GM23338 (cell line): ENCODE measurements at regions not wholly inside any gene's neighbourhood (a gene's known extent, or its start where the extent isn't known, plus 50 kb on each side); places are given as distances from the start of the nearest gene placed in this dataset.
A peak's percentile ranks its signal among the peaks of the same experiment; 100 is the strongest.

Experiments
- ATAC-seq: fragments of 200-7000 bp; cut with Tn5 transposase; 3 replicates; pipeline ENCODE4 v1.9.1; 2020
- DNase-seq: peaks from one replicate; pipeline ENCODE4 v3.0.0-alpha.2; 2015; ENCODE audit warnings: low spot score
- H2AFZ ChIP-seq: fragments of 200-600 bp; sonication (generic); 2 replicates; pipeline ENCODE4 v1.8.0; 2016; ENCODE audit warnings: antibody characterized with exemption, mild to moderate bottlenecking, moderate library complexity
- H3F3A ChIP-seq: fragments of 200-600 bp; sonication (generic); replicated peaks from 2 replicates; pipeline ENCODE4 v1.8.0; 2017; ENCODE audit warnings: antibody characterized with exemption, mixed run types, low read depth
- H3K27ac ChIP-seq: fragments of 200-600 bp; sonication (generic); 2 replicates; pipeline ENCODE4 v1.6.1; 2016; ENCODE audit warnings: low read depth
- H3K27me3 ChIP-seq: fragments of 200-600 bp; sonication (generic); 2 replicates; pipeline ENCODE4 v1.8.0; 2016; ENCODE audit warnings: mild to moderate bottlenecking, mixed run types, moderate library complexity; ENCODE audit not compliant: insufficient read depth
- H3K36me3 ChIP-seq: fragments of 200-600 bp; sonication (generic); 2 replicates; pipeline ENCODE4 v1.8.0; 2016; ENCODE audit warnings: mild to moderate bottlenecking; ENCODE audit not compliant: insufficient read depth
- H3K4me1 ChIP-seq: fragments of 200-600 bp; sonication (generic); 2 replicates; pipeline ENCODE4 v1.8.0; 2016; ENCODE audit warnings: mild to moderate bottlenecking, moderate library complexity; ENCODE audit not compliant: insufficient read depth
- H3K4me2 ChIP-seq: fragments of 200-600 bp; sonication (generic); 2 replicates; pipeline ENCODE4 v1.7.1; 2017; ENCODE audit warnings: mixed run types
- H3K4me3 ChIP-seq: fragments of 200-600 bp; sonication (generic); 2 replicates; pipeline ENCODE4 v1.6.1; 2016; ENCODE audit warnings: mixed run types
- H3K79me2 ChIP-seq: fragments of 200-600 bp; sonication (generic); replicated peaks from 2 replicates; pipeline ENCODE4 v1.8.0; 2017; ENCODE audit warnings: mild to moderate bottlenecking; ENCODE audit not compliant: insufficient read depth
- H3K9me2 ChIP-seq: fragments of 200-600 bp; sonication (generic); 2 replicates; pipeline ENCODE4 v1.8.0; 2017; ENCODE audit not compliant: insufficient read depth
- H4K20me1 ChIP-seq: fragments of 200-600 bp; sonication (generic); replicated peaks from 2 replicates; pipeline ENCODE4 v1.8.0; 2017; ENCODE audit warnings: mild to moderate bottlenecking; ENCODE audit not compliant: insufficient read depth
- H3K27ac Mint-ChIP-seq: 2 replicates; pipeline ENCODE4 v1.8.0; 2020; ENCODE audit warnings: inconsistent platforms, mild to moderate bottlenecking, moderate library complexity, mixed read lengths
- H3K27me3 Mint-ChIP-seq: 3 replicates; pipeline ENCODE4 v1.8.0; 2022; ENCODE audit warnings: low read depth, mild to moderate bottlenecking, moderate library complexity, mixed read lengths, inconsistent platforms; ENCODE audit not compliant: insufficient read depth, poor library complexity
- H3K36me3 Mint-ChIP-seq: 3 replicates; pipeline ENCODE4 v1.8.0; 2021; ENCODE audit warnings: low read depth, mild to moderate bottlenecking, inconsistent platforms, moderate library complexity, mixed read lengths
- H3K4me1 Mint-ChIP-seq: 3 replicates; pipeline ENCODE4 v1.8.0; 2020; ENCODE audit warnings: mild to moderate bottlenecking, inconsistent platforms, mixed read lengths
- H3K4me3 Mint-ChIP-seq: 3 replicates; pipeline ENCODE4 v1.8.0; 2021; ENCODE audit warnings: moderate library complexity, mild to moderate bottlenecking, inconsistent platforms, mixed read lengths
- H3K9me3 Mint-ChIP-seq: 3 replicates; pipeline ENCODE4 v1.8.0; 2020; ENCODE audit warnings: moderate library complexity, mild to moderate bottlenecking, inconsistent platforms, mixed read lengths
- CREB1 ChIP-seq: fragments of 250-450 bp; sonication (Bioruptor Pico); IDR thresholded peaks from 2 replicates; pipeline ENCODE4 v1.5.0; 2020; ENCODE audit warnings: low read depth, mild to moderate bottlenecking, moderate library complexity
- EZH2 ChIP-seq: fragments of 200-600 bp; sonication (generic); IDR thresholded peaks from one replicate; pipeline ENCODE4 v1.8.0; 2017; ENCODE audit warnings: antibody characterized with exemption, mild to moderate bottlenecking, low read depth; ENCODE audit not compliant: unreplicated experiment
- EZH2phosphoT487 ChIP-seq: fragments of 200-600 bp; sonication (generic); IDR thresholded peaks from one replicate; pipeline ENCODE4 v1.8.1; 2018; ENCODE audit warnings: antibody characterized with exemption; ENCODE audit not compliant: unreplicated experiment
- JUNB ChIP-seq: IDR thresholded peaks from one replicate; pipeline ENCODE4 v1.6.1; 2016; ENCODE audit warnings: antibody characterized with exemption; ENCODE audit not compliant: unreplicated experiment
- NANOG ChIP-seq: IDR thresholded peaks from 2 replicates; pipeline ENCODE4 v1.6.1; 2016; ENCODE audit warnings: antibody characterized with exemption, borderline replicate concordance
- POLR2AphosphoS5 ChIP-seq: IDR thresholded peaks from 2 replicates; pipeline ENCODE4 v1.6.1; 2016; ENCODE audit warnings: antibody characterized with exemption, low read depth
- STAT1 ChIP-seq: IDR thresholded peaks from one replicate; pipeline ENCODE4 v1.6.1; 2016; ENCODE audit warnings: antibody characterized with exemption; ENCODE audit not compliant: unreplicated experiment
- TF ChIP-seq, protein P1 (sequence below), 2 experiments: fragments of 200-600 bp in 1 of 2; sonication (generic) in 1 of 2; conservative IDR thresholded peaks; 2 replicates each; pipeline versions ENCODE4 v1.5.1 to v1.6.1; 2016 to 2017; ENCODE audit warnings: antibody characterized with exemption in 2 of 2, low read depth in 2 of 2, mild to moderate bottlenecking in 2 of 2, moderate library complexity in 1 of 2
- TF ChIP-seq, protein P2 (sequence below): IDR thresholded peaks from one replicate; pipeline ENCODE4 v1.6.1; 2018; ENCODE audit warnings: antibody characterized with exemption; ENCODE audit not compliant: unreplicated experiment
- TF ChIP-seq, protein P3 (sequence below): IDR thresholded peaks from 2 replicates; pipeline ENCODE4 v1.6.1; 2016; ENCODE audit warnings: antibody characterized with exemption

DNA sequence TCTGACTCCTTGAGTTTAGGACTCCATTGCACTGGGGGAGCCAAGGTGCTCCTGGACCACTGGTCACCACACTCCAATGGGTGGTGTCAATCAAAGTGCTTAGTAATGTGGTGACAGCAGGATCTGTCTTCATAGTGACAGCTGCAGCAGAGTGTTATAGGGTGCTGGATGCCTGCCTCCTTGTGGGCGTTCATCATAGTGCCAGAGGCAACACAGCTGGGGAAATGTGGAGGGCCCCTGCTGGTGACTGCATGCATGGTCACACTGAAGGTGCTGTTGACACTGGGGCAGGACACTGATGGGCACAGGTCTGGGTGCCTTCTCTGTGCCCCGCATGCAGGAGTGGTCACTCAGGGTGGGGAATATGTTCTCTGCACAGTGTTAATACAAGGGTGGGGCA lies 177.5 kb upstream of the CDH8 start:
- Histone ChIP-seq H3K4me3 (no peak overlapping the region), H2AFZ (no peak overlapping the region), H4K20me1 (no peaks in the 10 kb centered on the region), H3K9me2 (no peaks in the 10 kb centered on the region), H3K4me1 (no peaks in the 10 kb centered on the region), H3K27me3 (no peaks in the 10 kb centered on the region), H3K27ac (no peak overlapping the region), H3K4me2 (no peak overlapping the region), H3K36me3 (no peaks in the 10 kb centered on the region), H3K79me2 (no peaks in the 10 kb centered on the region), H3F3A (no peaks in the 10 kb centered on the region)
- TF ChIP-seq, protein P1, sequence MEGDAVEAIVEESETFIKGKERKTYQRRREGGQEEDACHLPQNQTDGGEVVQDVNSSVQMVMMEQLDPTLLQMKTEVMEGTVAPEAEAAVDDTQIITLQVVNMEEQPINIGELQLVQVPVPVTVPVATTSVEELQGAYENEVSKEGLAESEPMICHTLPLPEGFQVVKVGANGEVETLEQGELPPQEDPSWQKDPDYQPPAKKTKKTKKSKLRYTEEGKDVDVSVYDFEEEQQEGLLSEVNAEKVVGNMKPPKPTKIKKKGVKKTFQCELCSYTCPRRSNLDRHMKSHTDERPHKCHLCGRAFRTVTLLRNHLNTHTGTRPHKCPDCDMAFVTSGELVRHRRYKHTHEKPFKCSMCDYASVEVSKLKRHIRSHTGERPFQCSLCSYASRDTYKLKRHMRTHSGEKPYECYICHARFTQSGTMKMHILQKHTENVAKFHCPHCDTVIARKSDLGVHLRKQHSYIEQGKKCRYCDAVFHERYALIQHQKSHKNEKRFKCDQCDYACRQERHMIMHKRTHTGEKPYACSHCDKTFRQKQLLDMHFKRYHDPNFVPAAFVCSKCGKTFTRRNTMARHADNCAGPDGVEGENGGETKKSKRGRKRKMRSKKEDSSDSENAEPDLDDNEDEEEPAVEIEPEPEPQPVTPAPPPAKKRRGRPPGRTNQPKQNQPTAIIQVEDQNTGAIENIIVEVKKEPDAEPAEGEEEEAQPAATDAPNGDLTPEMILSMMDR (conservative IDR thresholded peaks at IDR 0.05; ENCODE audit: low read depth in 2 of 2): peak; percentile 70 to 85
- TF ChIP-seq STAT1: no peak
- Mint-ChIP-seq H3K9me3 (no peaks in the 10 kb centered on the region), H3K4me3 (no peak overlapping the region), H3K27ac (no peak overlapping the region), H3K4me1 (peaks cover 4% of the 10 kb centered on the region; the same call in 1 of the 3 replicates), H3K27me3 (no peaks in the 10 kb centered on the region), H3K36me3 (no peaks in the 10 kb centered on the region)
- peak; percentile 77 for DNase-seq
- peak; percentile 100 for ATAC-seq

DNA sequence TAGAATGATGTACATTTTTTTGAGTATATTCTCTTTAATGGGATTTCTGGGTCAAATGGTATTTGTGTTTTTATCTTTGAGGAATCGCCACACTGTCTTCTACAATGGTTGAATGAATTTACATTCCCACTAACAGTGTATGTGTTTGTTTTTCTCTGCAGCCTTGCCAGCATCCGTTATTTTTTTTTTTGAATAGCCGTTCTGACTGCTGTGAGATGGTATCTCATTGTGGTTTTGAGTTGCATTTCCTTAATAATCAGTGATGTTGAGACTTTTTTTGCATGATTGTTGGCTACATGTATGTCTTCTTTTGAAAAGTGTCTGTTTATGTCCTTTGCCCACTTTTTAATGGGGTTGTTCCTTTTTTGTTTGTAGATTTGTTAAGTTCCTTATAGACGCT lies 172.7 kb upstream of the CDH8 start:
- ATAC-seq: no peak
- Mint-ChIP-seq H3K36me3 (no peaks in the 10 kb centered on the region), H3K27me3 (no peaks in the 10 kb centered on the region), H3K9me3 (no peaks in the 10 kb centered on the region), H3K4me1 (no peaks in the 10 kb centered on the region), H3K4me3 (no peak overlapping the region), H3K27ac (no peak overlapping the region)
- Histone ChIP-seq H3F3A (no peaks in the 10 kb centered on the region), H3K4me1 (no peaks in the 10 kb centered on the region), H3K27me3 (no peaks in the 10 kb centered on the region), H3K9me2 (no peaks in the 10 kb centered on the region), H3K4me2 (no peak overlapping the region), H4K20me1 (no peaks in the 10 kb centered on the region), H3K27ac (no peak overlapping the region), H3K79me2 (no peaks in the 10 kb centered on the region), H2AFZ (no peak overlapping the region), H3K36me3 (no peaks in the 10 kb centered on the region), H3K4me3 (no peak overlapping the region)
- DNase-seq: no peak
- TF ChIP-seq JUNB (no peak), EZH2phosphoT487 (no peak), POLR2AphosphoS5 (no peak), STAT1 (no peak), EZH2 (no peak), CREB1 (CRISPR knock-in tag) (no peak), NANOG (no peak)
- TF ChIP-seq, protein P2, sequence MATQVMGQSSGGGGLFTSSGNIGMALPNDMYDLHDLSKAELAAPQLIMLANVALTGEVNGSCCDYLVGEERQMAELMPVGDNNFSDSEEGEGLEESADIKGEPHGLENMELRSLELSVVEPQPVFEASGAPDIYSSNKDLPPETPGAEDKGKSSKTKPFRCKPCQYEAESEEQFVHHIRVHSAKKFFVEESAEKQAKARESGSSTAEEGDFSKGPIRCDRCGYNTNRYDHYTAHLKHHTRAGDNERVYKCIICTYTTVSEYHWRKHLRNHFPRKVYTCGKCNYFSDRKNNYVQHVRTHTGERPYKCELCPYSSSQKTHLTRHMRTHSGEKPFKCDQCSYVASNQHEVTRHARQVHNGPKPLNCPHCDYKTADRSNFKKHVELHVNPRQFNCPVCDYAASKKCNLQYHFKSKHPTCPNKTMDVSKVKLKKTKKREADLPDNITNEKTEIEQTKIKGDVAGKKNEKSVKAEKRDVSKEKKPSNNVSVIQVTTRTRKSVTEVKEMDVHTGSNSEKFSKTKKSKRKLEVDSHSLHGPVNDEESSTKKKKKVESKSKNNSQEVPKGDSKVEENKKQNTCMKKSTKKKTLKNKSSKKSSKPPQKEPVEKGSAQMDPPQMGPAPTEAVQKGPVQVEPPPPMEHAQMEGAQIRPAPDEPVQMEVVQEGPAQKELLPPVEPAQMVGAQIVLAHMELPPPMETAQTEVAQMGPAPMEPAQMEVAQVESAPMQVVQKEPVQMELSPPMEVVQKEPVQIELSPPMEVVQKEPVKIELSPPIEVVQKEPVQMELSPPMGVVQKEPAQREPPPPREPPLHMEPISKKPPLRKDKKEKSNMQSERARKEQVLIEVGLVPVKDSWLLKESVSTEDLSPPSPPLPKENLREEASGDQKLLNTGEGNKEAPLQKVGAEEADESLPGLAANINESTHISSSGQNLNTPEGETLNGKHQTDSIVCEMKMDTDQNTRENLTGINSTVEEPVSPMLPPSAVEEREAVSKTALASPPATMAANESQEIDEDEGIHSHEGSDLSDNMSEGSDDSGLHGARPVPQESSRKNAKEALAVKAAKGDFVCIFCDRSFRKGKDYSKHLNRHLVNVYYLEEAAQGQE: no peak
- TF ChIP-seq, protein P3, sequence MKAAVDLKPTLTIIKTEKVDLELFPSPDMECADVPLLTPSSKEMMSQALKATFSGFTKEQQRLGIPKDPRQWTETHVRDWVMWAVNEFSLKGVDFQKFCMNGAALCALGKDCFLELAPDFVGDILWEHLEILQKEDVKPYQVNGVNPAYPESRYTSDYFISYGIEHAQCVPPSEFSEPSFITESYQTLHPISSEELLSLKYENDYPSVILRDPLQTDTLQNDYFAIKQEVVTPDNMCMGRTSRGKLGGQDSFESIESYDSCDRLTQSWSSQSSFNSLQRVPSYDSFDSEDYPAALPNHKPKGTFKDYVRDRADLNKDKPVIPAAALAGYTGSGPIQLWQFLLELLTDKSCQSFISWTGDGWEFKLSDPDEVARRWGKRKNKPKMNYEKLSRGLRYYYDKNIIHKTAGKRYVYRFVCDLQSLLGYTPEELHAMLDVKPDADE: no peak
- TF ChIP-seq, protein P1 (conservative IDR thresholded peaks at IDR 0.05; ENCODE audit: low read depth in 2 of 2): no peak
